GM18873 (cell line): ENCODE measurements at regions not wholly inside any gene's neighbourhood (a gene's known extent, or its start where the extent isn't known, plus 50 kb on each side); places are given as distances from the start of the nearest gene placed in this dataset.
A peak's percentile ranks its signal among the peaks of the same experiment; 100 is the strongest.
"Not testable (repeated sequence)": the region's sequence is repeated elsewhere in the genome, so short reads cannot be mapped to it uniquely, and the experiment has no call there.

Source experiments
- ATAC-seq: cut with Tn5 transposase; IDR thresholded peaks from one replicate; pipeline ENCODE4 v1.9.1; 2021; ENCODE audit warnings: mild to moderate bottlenecking, moderate library complexity, moderate number of reproducible peaks; ENCODE audit not compliant: unreplicated experiment, low FRiP score

- ATAC-seq: not testable (repeated sequence)
These were observed 77.7 kb upstream of the NAMPT start for GRCh38 chr7:106362507-106362906.

GRCh38 chr7:106358103-106358663 lies 73.4 kb upstream of the NAMPT start:
- ATAC-seq: no peak

GRCh38 chr7:106357675-106358074 lies 72.9 kb upstream of the NAMPT start:
- ATAC-seq: no peak

GRCh38 chr7:106354822-106355221 lies 70.0 kb upstream of the NAMPT start:
- ATAC-seq: no peak

- no peak for ATAC-seq
These were observed 69.2 kb upstream of the NAMPT start for GRCh38 chr7:106353944-106354343.

GRCh38 chr7:106348231-106348630 lies 63.4 kb upstream of the NAMPT start:
- ATAC-seq: no peak

- no peak for ATAC-seq
These were observed 62.5 kb upstream of the NAMPT start for GRCh38 chr7:106347229-106347833.

- ATAC-seq: peak; percentile 90
These were observed 62.0 kb upstream of the NAMPT start for GRCh38 chr7:106346678-106347217.

- no peak for ATAC-seq
These were observed 61.4 kb upstream of the NAMPT start for GRCh38 chr7:106346167-106346677.

GRCh38 chr7:106345421-106346166 lies 60.8 kb upstream of the NAMPT start:
- ATAC-seq: no peak

- no peak for ATAC-seq
These were observed 60.1 kb upstream of the NAMPT start for GRCh38 chr7:106344861-106345260.

GRCh38 chr7:106344211-106344610 lies 59.4 kb upstream of the NAMPT start:
- no peak for ATAC-seq

- not testable (repeated sequence) for ATAC-seq
These were observed 57.3 kb upstream of the NAMPT start for GRCh38 chr7:106342049-106342448.

GRCh38 chr7:106340247-106340596 lies 55.4 kb upstream of the NAMPT start:
- ATAC-seq: not testable (repeated sequence)

- ATAC-seq: no peak
These were observed 54.9 kb upstream of the NAMPT start for GRCh38 chr7:106339513-106340246.

- ATAC-seq: no peak
These were observed 53.0 kb upstream of the NAMPT start for GRCh38 chr7:106337754-106338153.

- ATAC-seq: no peak
These were observed 51.0 kb upstream of the NAMPT start for GRCh38 chr7:106335814-106336213.
